Fibroblast of lung (primary cell): ENCODE measurements at regions not wholly inside any gene's neighbourhood (a gene's known extent, or its start where the extent isn't known, plus 50 kb on each side); places are given as distances from the start of the nearest gene placed in this dataset.

ENCODE experiments used
- DNase-seq, 2 donors: peaks; one replicate each; pipeline versions ENCODE4 v3.0.0 to v3.0.0-alpha.2; 2010; ENCODE audit warnings: low read depth in 2 of 2
- H2AFZ ChIP-seq: 2 replicates; pipeline ENCODE4 v1.5.1; 2012; ENCODE audit warnings: low read length, control low read depth, inconsistent platforms
- H3K27ac ChIP-seq: 2 replicates; pipeline ENCODE4 v1.5.1; 2011; ENCODE audit warnings: low read length, control low read depth; ENCODE audit not compliant: insufficient read depth
- H3K27me3 ChIP-seq: 2 replicates; pipeline ENCODE4 v1.5.1; 2011; ENCODE audit warnings: mild to moderate bottlenecking, low read length; ENCODE audit not compliant: control insufficient read depth, insufficient read depth
- H3K36me3 ChIP-seq: 2 replicates; pipeline ENCODE4 v1.5.1; 2011; ENCODE audit warnings: low read length; ENCODE audit not compliant: control insufficient read depth, insufficient read depth
- H3K4me1 ChIP-seq: 2 replicates; pipeline ENCODE4 v1.5.1; 2011; ENCODE audit warnings: low read length; ENCODE audit not compliant: control insufficient read depth, insufficient read depth; ENCODE audit errors: extremely low read depth
- H3K4me2 ChIP-seq: 2 replicates; pipeline ENCODE4 v1.5.1; 2011; ENCODE audit warnings: low read length, control low read depth; ENCODE audit not compliant: insufficient read depth; ENCODE audit errors: extremely low read depth
- H3K4me3 ChIP-seq, 4 experiments: fragments of 200-600 bp in 1 of 4; sonication (generic) in 1 of 4; replicated peaks in 1 of 4; 2 replicates each; pipeline ENCODE4 v1.5.1; 2011 to 2016; ENCODE audit warnings: low read length in 4 of 4, low read depth in 3 of 4, mild to moderate bottlenecking in 3 of 4, control low read depth in 2 of 4, inconsistent platforms in 1 of 4, mixed read lengths in 1 of 4; ENCODE audit not compliant: insufficient read depth in 1 of 4; ENCODE audit errors: control extremely low read depth in 1 of 4
- H3K79me2 ChIP-seq: 2 replicates; pipeline ENCODE4 v1.5.1; 2012; ENCODE audit warnings: mild to moderate bottlenecking, low read length, inconsistent platforms; ENCODE audit not compliant: control insufficient read depth, insufficient read depth
- H3K9ac ChIP-seq: 2 replicates; pipeline ENCODE4 v1.5.1; 2011; ENCODE audit warnings: mild to moderate bottlenecking, low read length, control low read depth; ENCODE audit not compliant: insufficient read depth
- H3K9me3 ChIP-seq: 2 replicates; pipeline ENCODE4 v1.5.1; 2012; ENCODE audit warnings: low read depth, low read length; ENCODE audit not compliant: control insufficient read depth, insufficient read depth
- H4K20me1 ChIP-seq: 2 replicates; pipeline ENCODE4 v1.5.1; 2011; ENCODE audit warnings: low read length; ENCODE audit not compliant: control insufficient read depth, insufficient read depth; ENCODE audit errors: extremely low read depth
- CTCF ChIP-seq, 2 donors: IDR thresholded peaks in 1 of 2; conservative IDR thresholded peaks in 1 of 2; 1 replicate in 1 of 2; 2 replicates in 1 of 2; pipeline ENCODE4 v1.5.1; 2011 to 2012; ENCODE audit warnings: low read length in 2 of 2, control low read depth in 1 of 2, inconsistent platforms in 1 of 2, low read depth in 1 of 2, mild to moderate bottlenecking in 1 of 2
- EZH2 ChIP-seq: IDR thresholded peaks from 2 replicates; pipeline ENCODE4 v1.5.1; 2012; ENCODE audit warnings: low read length, control low read depth, mild to moderate bottlenecking; ENCODE audit errors: missing control alignments

- Histone ChIP-seq H4K20me1 (no peaks in the 10 kb centered on the region), H3K4me3 (no peak overlapping the region), H3K9me3 (no peaks in the 10 kb centered on the region), H3K79me2 (no peaks in the 10 kb centered on the region), H3K27ac (no peak overlapping the region), H3K36me3 (no peaks in the 10 kb centered on the region), H3K9ac (no peak overlapping the region), H2AFZ (no peak overlapping the region), H3K4me1 (no peaks in the 10 kb centered on the region), H3K27me3 (no peaks in the 10 kb centered on the region), H3K4me2 (no peak overlapping the region)
- no peak for TF ChIP-seq EZH2
- no peak for TF ChIP-seq CTCF (conservative IDR thresholded peaks at IDR 0.05 in 1 of 2, IDR thresholded peaks at IDR 0.05 in 1 of 2; ENCODE audit: low read depth in 1 of 2, low read length in 2 of 2)
- DNase-seq = no peak
Measured at GRCh38 chr11:127888386-127888785, 699.0 kb downstream of the ETS1 start.

DNA sequence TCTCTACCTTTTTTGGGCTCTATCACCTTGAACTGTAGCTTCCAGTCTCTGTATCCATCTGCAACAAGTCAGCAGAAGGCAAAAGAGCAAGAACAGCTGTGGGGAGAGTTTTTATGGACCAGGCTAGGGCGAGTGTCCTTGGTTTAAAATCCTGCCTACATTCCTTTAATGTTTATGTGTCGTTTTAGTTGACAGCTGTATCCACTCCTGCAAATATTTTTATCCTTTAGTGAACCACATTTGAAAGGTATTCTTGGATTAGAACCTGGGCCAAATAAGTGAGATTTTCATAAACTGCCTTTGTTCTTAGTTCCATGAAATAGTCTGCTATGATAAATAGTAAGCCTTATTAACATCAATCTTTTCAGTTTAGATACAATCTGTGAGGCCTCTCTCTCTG is 712.2 kb downstream of the ETS1 start:
- no peak overlapping the region for H3K4me2 ChIP-seq
- no peak for TF ChIP-seq CTCF (conservative IDR thresholded peaks at IDR 0.05 in 1 of 2, IDR thresholded peaks at IDR 0.05 in 1 of 2; ENCODE audit: low read depth in 1 of 2, low read length in 2 of 2)
- TF ChIP-seq EZH2 = no peak
- no peaks in the 10 kb centered on the region for H4K20me1 ChIP-seq
- H2AFZ ChIP-seq = no peak overlapping the region
- peak in 1 of 2 donors; percentile 9 for DNase-seq
- no peaks in the 10 kb centered on the region for H3K36me3 ChIP-seq
- H3K4me3 ChIP-seq = no peak overlapping the region
- H3K4me1 ChIP-seq = no peaks in the 10 kb centered on the region
- H3K27me3 ChIP-seq = no peaks in the 10 kb centered on the region
- H3K9me3 ChIP-seq = no peaks in the 10 kb centered on the region
- no peak overlapping the region for H3K27ac ChIP-seq
- H3K79me2 ChIP-seq = no peaks in the 10 kb centered on the region
- H3K9ac ChIP-seq = no peak overlapping the region

- H3K79me2 ChIP-seq = no peaks in the 10 kb centered on the region
- H3K27me3 ChIP-seq = no peaks in the 10 kb centered on the region
- no peak overlapping the region for H3K4me3 ChIP-seq
- H3K27ac ChIP-seq = no peak overlapping the region
- H4K20me1 ChIP-seq = no peaks in the 10 kb centered on the region
- H3K9ac ChIP-seq = no peak overlapping the region
- H3K36me3 ChIP-seq = no peaks in the 10 kb centered on the region
- H3K4me1 ChIP-seq = no peaks in the 10 kb centered on the region
- TF ChIP-seq EZH2 (no peak), CTCF (conservative IDR thresholded peaks at IDR 0.05 in 1 of 2, IDR thresholded peaks at IDR 0.05 in 1 of 2; ENCODE audit: low read depth in 1 of 2, low read length in 2 of 2) (no peak)
- no peak overlapping the region for H3K4me2 ChIP-seq
- no peaks in the 10 kb centered on the region for H3K9me3 ChIP-seq
- H2AFZ ChIP-seq = no peak overlapping the region
- no peak for DNase-seq
Measured at GRCh38 chr11:127873478-127873877, 713.9 kb downstream of the ETS1 start.
